22Rv1 (cell line): ENCODE measurements at regions not wholly inside any gene's neighbourhood (a gene's known extent, or its start where the extent isn't known, plus 50 kb on each side); places are given as distances from the start of the nearest gene placed in this dataset.

Source experiments
- H3K27ac ChIP-seq: fragments of 450-650 bp; 2 replicates; pipeline ENCODE4 v1.5.1; 2017
- ZFX ChIP-seq: fragments of 450-650 bp; IDR thresholded peaks from 2 replicates; pipeline ENCODE4 v1.6.1; 2017; ENCODE audit warnings: antibody characterized with exemption, borderline replicate concordance
- TF ChIP-seq, protein P1 (sequence below): fragments of 450-650 bp; IDR thresholded peaks from 2 replicates; pipeline ENCODE4 v1.5.1; 2017; ENCODE audit warnings: mild to moderate bottlenecking

DNA sequence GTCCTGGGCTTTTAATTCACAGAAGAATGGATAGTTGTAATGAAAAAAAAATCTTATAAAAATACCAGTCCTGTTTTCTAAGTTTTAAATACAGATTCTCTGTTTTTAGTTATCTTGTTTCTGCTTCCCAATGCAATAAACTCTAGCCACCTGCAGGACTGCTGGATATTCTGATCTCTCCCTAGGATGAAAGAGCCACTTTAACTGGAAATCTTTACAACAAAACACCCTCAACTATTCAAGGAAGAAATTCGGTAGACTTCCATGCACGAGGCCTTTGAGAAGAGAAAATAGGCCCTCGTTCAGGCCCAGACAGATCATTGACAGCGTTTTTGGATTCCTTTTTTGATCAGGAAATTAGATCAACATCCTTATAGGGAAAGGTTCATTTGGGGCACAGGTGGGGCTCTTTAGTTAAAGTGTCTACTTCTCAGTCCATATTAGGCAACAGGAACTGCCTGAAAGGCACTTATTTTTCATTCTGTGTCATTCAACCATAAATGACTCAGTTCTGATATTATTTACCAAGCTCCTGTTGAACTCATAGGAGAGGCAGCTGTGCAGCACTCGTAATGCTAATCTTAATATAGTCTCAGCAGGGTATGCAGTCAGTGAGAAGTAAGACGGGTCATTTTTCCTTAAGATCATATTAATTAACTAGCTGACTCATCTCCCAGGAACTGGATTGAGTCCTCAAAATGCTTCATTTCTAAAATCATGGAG is 71.1 kb upstream of the ERRFI1 start:
- TF ChIP-seq ZFX, result no peak
- TF ChIP-seq, protein P1, sequence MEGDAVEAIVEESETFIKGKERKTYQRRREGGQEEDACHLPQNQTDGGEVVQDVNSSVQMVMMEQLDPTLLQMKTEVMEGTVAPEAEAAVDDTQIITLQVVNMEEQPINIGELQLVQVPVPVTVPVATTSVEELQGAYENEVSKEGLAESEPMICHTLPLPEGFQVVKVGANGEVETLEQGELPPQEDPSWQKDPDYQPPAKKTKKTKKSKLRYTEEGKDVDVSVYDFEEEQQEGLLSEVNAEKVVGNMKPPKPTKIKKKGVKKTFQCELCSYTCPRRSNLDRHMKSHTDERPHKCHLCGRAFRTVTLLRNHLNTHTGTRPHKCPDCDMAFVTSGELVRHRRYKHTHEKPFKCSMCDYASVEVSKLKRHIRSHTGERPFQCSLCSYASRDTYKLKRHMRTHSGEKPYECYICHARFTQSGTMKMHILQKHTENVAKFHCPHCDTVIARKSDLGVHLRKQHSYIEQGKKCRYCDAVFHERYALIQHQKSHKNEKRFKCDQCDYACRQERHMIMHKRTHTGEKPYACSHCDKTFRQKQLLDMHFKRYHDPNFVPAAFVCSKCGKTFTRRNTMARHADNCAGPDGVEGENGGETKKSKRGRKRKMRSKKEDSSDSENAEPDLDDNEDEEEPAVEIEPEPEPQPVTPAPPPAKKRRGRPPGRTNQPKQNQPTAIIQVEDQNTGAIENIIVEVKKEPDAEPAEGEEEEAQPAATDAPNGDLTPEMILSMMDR, result no peak
- peak overlapping the region; percentile 55 for H3K27ac ChIP-seq

DNA sequence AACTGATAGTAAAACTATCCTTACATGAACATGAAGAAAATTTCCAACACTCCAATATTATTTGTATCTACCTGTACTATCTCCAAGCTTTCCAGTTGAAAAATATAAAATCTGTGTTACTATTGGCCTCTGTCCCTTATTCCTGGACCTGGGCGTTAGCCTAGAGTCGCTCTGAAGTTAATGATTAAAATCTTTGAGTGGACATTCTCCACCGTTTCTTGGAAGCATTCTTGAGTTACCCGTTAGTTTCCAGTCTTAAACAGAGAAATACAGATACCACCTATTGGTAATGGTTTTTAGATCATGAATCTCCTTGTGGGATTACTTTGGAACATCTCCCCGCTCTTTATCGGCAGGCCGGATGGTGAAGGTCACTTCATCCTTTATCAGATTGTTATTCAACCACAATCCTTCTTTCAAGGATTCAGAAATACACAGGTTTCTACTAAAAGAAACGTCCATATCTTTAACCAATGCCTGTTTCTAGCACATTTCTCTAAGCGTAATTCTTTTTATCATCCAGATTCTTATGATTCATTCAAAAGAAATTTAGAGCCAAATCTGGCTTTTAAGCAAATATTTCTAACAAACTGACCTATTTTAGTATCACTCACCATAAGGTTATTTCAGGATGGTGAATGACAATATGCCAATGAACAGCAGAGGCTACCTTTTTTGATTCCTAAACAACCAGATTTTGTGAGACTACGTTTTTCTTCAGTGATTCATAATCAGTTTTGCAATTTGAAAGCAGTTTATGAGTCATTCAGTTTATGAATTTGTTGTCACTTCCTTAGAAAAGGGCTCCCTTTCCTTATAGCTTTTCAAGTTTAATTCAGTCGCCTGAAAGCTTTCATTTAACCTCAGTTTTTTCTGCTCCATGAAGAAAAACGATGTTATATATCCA is 70.2 kb upstream of the ERRFI1 start:
- peak overlapping the region; percentile 55 for H3K27ac ChIP-seq

DNA sequence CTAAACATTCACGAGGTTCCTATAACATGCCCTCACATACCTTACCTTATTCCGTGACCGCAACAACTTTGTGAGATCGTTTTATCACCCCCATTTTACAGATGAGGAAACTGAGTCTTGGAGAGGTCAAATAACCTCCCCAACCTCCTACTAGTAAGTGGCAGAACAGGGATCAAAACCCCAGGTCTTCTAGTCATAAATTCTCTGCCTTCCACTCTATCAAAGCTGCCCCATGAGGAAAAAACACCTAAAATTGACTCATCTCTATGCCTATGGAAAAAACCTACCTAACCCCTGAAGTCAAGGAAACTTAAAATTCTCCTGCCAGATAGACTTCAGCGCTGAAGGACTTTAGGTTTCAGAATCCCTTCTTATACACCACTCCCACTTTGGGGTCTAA is 69.5 kb upstream of the ERRFI1 start:
- H3K27ac ChIP-seq, result peak overlapping the region; percentile 55
- no peak for TF ChIP-seq ZFX
- TF ChIP-seq, protein P1, result no peak

More for the DNA sequence above, 70.2 kb upstream of the ERRFI1 start:
- TF ChIP-seq, protein P1, result no peak
- no peak for TF ChIP-seq ZFX

DNA sequence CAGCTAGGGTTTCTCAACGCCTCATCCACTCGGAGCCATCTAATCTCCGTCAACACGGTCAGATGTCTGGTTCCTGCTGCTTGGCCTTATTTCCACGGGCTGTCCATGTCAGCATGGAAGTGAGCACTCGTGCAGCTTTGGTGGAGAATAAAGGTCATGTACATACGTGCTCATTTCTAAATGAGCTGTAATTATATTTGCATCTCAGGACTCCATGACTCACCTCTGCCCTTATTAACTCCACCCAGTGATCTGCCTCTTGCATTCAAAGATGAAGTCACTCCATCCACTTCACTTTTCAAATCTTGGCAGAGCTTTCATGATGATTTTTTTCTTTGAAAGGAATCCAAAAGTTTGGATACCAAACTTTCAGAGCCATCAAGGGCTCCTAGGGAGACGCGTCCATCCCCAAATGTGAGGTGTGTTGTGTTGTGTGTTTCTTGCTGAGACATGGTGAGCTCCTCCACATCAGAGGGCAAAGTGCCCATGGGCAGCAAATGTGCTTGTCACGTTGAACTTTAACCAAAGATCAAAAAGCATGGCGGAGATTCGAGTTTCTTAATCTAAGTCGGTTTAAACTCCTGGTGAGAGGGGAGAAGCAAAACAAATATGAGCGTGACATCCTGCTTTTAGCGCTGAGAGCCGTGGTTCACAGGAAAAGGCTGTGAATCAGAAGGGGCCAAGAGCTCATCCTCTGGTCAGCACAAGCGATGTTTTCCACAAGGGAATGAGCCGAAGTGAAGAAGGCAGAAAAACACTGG is 68.6 kb upstream of the ERRFI1 start:
- TF ChIP-seq, protein P1, result no peak
- TF ChIP-seq ZFX, result no peak
- peak overlapping the region; percentile 55 for H3K27ac ChIP-seq

DNA sequence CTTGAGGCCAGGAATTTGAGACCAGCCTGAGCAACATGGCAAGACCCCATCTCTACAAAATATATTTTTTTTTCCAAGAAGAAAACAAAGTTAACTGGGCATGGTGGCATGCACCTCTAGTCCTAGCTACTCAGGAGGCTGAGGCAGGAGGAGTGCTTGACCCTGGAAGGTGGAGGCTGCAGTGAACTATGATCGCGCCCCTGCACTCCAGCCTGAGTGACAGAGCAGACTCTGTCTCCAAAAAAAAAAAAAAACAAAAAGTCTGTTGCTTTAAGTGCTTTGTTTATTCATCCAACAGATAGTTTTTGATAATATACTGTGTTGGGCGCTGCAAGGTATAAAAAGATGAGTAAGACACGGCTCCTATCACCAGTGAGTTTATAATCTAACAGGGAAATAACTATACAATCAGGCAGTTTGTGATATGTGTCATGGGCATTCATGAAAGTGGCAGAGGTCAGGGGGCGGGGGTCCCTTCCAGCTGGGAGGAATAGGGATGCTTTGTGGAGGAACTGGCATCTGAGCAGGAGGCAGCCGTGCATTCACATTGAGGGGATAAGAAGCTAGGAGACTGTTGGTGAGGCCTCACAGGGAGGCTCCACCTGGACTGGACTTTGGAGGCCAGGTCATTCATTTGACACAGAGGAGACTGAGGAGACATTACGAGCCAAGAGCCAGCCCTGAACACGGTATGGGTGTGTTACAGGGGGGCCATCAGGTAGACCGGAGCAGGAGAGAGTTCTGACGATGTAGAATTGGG is 67.3 kb upstream of the ERRFI1 start:
- TF ChIP-seq, protein P1, result no peak
- no peak for TF ChIP-seq ZFX
- peak overlapping the region; percentile 55; the same call in 1 of the 2 replicates for H3K27ac ChIP-seq

DNA sequence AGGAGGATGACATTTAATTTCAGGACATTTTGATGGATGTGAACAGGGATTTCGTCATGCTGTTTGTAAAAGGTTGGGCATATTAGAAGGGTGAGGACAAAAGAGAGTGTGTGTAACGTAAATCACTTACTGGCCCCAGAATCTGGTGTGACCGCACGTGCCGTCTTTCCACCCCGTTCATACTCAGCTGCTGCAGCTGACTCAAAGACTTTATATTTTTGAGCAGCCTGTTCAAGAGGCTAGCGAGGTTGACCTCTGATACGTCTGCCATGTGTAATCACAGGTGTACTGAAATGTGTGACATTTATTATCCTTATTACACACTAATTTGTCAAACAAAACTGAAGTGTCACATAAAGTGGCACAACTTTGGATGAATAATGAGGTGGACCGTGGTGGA is 66.5 kb upstream of the ERRFI1 start:
- no peak overlapping the region for H3K27ac ChIP-seq
- TF ChIP-seq ZFX, result no peak
- TF ChIP-seq, protein P1, result no peak
